ENCODE measurements at regions not wholly inside any gene's neighbourhood (a gene's known extent, or its start where the extent isn't known, plus 50 kb on each side); places are given as distances from the start of the nearest gene placed in this dataset.

DNA sequence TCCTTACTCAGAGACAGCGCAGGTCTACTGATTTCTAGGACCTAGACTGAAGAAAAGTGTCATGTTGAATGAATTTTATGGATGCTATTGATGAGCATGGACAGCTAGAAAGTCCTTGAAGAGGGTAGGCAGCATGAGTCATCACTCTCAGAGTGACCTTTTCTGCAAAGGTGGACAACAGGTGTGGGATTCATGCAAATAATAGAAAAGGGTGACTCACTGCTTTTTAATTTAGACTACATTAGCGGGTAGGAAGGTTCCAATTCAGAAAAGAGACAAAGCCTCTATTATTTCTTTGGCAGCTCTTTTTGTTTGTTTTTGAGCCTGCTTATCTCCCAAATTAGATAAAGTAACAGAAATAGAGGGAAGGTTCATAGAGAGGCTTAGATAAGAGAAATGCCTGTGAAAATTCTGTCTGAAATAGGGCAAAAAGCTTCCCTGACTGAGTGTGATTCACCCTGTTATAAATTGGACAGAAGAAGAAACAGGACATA lies 191.4 kb downstream of the TENT5A start:
- FAIRE-seq, result no peak

DNA sequence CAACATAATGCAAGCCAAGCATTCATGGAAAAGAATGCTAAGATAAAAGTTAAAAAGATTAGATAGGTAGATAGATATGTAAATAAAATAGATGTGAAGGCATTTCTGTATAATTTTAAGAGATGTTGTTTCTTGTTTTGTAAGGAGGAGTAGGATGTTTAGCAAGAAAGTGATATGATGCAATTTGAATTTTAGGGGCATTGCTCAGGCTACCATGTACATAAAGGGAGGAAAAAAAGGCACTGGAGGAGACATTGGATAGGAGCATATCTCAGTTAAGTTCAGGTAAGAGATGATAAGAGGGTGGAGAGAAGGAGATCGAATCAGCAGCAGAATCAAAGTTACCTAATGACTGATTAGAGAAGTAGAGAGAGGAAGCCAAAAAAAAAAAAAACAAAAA lies 194.7 kb downstream of the TENT5A start:
- no peak for FAIRE-seq

DNA sequence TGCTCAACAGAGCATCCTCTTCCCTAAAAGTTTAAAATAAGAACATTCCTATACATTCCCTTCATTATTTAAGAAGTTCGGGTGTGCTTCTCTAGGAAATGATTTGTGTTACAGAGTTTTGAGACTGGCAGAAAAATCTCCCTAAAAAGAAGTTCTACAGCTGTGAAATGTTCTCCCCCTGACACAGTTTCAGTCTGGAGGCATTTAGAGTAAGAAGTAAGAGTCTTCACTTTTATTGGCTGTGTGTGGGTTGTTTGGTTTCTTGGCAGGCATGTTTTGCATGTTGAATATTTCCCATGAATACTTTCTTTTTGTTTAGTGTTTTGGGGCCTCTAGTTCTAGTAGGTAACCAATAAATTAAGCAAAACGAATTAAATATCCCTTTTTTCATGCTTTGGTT lies 195.9 kb downstream of the TENT5A start:
- no peak for FAIRE-seq

DNA sequence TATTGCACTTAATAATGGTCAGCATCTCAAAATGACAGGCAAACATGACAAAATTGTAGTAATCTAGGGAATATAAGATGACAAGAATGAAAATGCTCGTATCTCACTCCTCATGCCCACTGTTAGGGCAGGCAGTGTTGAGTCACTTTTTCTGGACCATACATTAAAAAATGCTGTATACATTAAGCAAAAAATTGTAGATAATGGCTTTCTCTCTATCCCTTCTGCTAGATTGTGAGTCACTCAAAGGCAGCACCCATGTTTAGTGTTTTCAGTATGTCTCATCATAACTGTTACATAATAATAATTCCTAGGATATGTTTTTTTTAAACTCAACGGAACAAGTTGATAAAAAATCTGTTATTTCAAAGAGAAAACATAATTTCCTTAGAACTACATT lies 199.3 kb downstream of the TENT5A start:
- FAIRE-seq, result no peak

DNA sequence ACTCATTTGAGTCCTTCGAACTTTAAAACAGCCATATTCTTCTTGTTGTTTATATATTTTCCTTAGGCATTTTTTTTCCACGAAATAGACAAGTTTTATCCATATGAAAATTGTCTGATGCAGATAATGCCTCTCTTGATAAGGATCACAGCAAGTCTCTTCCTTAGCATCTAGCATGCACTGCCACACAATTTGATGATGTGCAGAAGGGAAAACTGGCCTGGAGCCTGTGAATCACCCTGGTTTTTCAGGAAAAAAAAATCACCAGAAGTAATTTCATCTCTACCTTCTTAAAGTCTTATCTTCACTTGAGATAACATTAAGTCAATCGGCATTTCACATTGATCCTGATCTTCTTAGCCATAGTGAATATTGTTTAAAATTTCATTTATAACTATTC lies 199.8 kb downstream of the TENT5A start:
- no peak for FAIRE-seq

DNA sequence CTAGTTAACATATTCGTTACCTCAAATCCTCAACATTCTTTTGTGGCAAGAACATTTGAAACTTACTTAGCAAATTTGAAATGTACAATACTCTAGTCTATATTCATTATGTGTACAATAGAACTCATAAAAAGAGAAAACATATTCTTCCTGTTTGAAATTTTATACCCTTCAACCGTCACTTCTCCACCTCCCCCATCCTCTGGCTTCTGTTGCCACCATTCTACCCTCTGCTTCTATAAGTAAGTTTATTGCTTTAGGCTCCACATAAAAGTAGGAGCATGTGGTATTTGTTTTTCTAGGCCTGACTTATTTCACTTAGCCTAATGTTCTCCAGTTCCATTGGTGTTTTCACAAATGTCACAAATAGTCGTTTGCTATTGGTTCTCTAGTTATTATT lies 205.3 kb downstream of the TENT5A start:
- no peak for FAIRE-seq

DNA sequence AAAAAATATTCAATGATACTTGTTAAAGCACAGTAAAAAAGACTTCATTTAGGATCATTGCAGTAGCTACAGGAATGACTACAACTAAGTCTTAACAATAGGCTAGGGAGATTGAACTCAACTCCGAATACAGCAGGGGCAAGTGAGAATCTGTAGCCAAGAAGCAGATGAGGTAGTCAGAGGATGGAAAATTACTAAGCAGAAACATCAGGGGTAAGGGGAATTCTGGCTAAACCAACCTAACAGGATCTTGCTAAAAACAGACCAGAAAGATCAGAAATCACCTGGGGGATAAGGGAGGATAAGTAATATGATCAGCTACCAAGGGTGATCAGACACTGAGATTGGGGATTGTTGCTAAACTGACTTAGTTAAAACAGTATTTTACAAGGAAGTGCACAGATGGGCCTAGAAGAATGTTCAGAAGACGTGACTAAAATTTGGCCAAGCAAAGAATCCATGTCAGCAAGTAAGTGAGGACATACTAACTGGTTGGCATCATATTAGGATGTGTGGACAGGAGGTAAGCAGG lies 217.5 kb downstream of the TENT5A start:
- no peak for FAIRE-seq

DNA sequence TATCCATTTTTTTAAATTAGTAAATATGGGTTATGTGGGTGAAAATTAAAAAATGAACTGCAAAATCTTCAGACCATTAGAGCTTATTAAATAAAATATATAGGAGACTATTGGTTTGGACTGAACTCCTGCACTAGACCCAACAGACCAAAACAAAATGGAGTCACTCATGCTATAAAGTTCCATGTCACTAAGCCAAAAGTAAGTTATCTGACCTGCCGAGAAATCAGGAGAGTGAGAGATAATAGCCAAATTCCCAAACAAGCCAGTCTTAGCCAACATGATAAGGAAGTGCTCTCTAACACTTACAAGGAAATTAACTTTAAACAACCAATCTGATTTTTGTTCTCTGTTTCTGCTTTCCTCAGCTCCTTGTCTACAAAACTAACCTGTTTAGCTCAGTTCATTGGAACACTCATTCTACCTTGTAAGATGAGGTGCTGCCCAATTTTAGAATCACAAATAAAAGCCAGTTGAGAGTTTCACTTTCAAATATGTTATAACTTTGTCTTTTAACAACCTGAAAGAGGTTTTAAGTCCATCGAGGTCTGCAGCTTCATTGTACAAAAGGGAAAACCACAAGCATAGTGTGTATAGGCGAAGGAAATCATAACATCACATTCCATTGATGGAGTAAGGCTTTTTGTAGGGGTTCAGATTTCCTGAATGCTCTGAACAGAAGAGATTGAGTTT lies 220.5 kb downstream of the TENT5A start:
- no peak for FAIRE-seq

DNA sequence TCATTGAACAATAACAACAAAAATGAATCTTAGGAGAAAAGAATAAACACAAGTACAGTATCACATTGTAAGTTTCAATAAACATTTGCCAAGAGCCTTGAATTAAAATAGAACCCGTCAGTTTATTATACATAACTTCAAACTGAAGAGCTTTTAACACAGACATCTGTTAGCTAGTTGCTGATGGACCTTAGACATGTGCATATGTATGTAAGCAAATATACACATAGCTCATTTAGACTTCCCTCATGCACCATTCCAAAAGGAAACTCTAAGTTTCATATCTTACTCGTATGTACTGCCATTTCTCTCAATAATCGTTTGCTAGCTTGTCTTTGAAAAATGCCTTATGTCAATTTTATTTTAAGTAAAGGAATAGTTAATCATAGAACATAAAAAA lies 235.0 kb downstream of the TENT5A start:
- FAIRE-seq, result no peak

DNA sequence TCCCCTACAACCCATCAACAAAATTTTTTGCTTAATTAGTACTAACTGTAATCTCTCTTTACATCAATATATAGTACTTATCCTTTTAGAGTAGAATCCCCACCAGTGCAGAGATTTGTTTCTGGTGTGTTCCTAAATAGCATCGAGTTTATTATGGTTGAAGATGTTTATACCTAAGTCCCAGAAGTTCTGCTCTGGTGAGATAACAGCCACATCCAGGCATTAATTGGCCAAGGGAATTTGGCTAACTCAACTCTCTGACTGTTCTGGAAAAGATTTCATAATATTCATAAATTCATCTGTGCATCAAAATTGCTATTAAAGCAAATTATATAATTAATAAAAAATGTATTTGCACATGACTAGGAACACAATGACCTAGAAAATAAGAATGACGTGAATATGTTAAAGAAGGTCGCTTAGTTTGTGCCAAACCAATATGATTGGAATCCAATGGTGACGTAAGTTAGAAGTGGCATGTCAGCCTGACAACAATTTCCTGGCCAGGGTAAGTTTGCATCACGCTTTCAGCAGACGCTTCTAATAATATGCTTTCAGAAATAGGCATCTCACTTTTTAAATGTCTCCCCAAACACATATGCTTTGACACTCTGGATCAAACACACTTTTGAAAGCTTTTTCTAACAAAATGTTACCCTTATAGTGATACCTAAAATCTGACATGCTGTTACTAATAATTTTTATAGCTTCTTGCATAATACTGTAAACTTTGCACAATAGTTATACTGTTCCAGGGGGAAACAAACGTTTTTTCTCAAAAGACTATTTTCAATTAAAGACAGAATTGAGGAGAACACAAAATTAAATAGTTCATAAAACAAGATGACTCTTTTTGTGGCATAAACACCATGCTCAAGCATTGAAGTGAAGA lies 236.7 kb downstream of the TENT5A start:
- FAIRE-seq, result no peak

DNA sequence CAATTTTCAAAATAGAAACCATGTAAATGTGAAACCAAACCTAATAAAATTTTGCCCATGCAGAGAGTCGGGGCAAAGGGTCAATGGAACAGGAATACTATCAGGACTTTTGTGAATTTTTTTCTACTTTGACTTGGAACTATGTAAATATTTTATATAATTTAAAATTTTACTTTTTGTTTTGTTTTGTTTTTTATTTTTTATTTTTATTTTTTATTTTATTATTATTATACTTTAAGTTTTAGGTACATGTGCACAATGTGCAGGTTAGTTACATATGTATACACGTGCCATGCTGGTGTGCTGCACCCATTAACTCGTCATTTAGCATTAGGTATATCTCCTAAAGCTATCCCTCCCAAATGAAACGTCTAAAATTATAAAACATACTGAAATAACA lies 238.3 kb downstream of the TENT5A start:
- peak; percentile 65 for FAIRE-seq

DNA sequence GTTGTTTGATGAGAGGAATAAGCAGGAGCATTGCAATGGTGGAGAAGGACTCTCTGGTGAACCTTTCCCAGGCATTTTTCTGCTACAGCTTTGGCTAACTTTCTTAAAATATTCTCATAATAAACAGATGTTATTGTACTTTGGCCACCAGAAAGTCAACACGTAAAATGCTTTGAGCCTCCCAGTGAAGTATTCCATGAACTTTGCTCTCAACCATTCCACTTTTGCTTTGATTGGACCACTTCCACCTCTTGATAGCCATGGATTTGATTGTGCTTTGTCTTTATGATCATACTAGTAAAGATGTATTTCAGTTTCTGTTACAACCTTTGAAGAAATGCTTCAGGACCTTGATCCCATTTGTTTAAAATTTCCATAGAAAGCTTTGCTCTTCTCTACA lies 241.1 kb downstream of the TENT5A start:
- FAIRE-seq, result no peak

DNA sequence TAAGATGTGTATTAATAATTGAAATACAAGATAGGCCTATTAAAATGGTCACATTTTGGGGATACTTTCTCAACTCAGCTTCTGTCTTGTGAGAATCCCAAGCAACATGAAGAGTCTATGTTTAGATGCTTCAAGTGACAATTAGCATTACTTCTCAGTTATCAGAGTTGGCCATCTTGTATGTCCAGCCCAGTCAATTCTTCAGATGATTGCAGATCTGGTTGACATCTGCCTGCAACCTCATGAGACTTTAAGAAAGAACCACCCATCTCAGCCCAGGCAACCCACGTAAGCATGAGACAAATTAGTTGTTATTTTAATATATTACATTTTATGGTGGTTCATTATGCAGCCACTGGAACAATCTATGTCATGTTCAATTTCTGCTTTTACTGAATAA lies 256.5 kb downstream of the TENT5A start:
- no peak for FAIRE-seq

DNA sequence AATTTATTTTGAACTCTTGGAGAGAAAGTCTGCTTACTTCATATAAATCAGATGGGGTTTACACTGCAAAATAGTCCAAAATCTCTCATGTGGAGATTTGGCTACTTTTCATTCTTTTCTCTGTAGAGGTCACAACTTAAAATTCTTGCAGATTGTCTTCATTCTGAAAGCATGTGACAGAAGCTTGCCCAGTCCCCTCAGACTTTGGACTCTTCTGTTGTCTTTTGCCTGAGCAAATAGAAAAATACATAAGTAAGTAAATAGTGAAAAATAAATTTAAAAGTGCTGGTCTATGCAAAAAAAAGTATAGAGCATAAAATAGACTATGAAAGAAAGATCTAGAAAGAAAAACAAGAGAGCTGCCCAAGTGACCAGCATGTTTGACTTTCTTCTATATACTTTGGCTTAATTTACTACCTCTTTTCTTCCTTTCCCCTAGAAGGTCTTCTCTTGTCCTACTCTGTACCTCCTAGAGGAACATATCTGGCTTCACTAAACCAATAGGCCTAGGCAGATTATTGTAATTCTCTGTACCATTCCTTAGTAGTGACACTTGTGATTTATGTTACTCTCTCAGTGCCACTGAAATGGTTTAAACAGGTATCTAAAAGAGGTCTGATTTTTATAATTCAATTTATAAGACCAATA lies 260.9 kb downstream of the TENT5A start:
- FAIRE-seq, result no peak

DNA sequence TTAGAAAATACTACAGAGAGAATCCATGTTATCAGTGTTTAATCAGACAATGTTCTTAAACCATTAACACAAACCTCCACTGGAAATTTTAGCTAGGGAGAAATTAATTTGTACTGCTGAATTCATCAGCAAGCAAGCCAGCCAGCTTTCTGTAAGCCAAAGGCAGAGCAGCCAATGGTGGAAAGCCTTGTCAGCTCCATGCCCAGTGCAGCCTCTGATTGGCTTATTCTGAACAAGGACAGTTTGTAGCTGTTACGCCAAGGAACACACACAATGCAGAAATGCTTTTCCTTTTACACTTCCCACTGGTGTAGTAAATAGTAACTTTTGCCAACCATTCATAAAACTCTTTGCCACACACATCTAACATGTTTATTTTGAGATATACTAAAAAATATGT lies 265.0 kb downstream of the TENT5A start:
- no peak for FAIRE-seq

DNA sequence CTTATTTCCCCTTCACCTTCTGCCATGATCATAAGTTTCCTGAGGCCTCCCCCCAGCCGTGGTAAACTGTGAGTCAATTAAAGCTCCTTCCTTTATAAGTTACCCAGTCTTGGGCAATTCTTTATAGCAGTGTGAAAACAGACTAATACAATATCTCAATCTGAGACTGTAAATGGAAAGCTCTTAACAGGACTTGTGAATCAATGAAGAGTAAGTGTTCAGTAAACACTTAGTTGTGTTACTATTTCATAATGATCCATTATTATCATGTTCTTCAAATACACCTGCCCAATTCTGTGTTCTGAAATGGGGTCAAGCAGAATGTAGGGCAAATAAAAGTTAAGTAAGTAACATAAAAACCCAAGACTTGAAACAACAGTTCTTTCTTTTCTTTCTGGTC lies 266.2 kb downstream of the TENT5A start:
- no peak for FAIRE-seq

DNA sequence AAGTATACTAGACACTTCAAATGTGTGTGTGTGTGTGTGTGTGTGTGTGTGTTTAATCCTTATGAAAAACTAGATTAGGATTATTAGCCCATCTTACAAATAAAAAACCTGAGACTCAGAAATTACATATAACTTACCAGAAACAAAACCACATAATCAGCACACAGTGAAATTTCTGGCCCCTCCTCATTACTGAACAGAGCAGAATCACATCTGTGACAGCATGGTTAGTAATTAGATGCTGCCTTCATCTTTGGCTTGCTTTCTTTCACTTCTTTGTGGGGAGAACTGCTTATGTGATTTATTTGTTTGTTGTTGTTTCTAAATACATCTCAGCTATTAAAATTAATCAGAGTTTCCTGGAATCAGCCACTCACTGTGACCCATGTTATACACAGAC lies 267.1 kb downstream of the TENT5A start:
- FAIRE-seq, result no peak

DNA sequence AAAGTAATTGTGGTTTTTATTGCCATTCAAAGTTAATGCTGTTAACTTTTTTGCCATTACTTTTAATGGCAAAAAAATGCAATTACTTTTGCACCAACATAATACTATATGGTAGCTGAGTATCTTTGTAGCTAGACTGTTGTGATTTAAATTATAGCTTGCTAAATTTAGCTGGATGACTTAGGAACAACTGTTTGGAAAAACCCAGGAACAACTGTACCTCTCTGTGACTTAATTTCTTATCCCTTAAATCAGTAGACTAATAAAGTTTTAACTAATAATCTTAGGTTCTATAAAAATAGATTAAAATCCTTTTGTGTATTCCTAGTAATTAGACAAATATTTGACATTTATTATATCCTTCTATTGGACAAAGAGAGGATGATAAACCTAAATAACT lies 268.2 kb downstream of the TENT5A start:
- no peak for FAIRE-seq

DNA sequence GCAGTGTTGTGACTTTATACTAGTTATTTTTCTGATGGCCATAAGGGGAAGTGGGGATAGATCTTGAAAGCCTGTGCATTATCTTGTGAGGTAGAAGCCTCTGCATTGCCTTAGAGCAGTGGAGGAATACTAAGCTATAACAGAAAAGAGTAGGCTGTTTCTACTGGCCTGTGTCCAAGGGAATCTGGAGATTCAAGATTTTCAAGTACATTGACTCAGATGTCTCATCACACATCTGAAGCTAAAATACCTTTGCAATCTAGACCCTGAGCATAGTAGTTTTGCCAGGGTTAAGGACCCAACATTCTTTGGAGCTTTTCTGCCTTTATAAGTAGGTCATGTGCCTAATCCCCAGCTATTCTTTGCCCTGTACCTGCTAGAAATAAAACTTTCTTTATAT lies 272.3 kb downstream of the TENT5A start:
- FAIRE-seq, result no peak

DNA sequence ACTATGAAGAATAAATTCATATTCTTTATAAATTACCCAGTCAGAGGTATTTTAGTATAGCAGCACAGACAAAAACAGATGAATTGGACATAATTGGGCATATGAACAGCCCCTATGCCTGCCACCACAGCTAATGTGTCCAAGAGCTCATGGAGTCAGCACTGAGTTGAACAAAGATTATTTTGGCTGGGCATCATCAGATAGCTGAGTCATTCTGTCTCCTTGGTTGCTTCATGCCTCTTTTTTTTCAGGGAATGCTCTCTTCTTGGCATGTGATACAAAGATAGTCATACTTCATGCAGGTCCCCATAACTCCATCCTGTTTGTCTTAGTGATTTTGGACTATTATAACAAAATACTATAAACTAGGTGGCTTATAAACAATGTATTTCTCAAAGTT lies 275.6 kb downstream of the TENT5A start:
- FAIRE-seq, result no peak

DNA sequence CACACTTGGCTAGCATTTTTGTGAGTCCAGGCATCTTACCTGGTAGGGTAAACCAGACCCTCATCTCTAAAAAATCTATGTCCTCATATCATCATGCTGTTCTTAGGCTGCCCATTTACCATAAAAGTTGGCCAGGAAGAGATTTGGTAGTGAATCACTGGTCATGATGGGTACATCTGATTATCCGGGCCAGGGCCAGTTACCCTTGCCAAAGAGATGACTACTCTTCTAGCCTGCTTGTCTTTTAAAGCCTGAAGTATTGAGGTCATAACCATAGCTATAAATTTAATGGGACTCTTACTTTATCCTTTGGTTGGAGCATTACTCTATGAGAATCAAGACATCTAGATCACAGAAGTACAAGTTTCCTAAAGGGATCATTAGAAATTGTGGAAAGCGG lies 276.8 kb downstream of the TENT5A start:
- no peak for FAIRE-seq

DNA sequence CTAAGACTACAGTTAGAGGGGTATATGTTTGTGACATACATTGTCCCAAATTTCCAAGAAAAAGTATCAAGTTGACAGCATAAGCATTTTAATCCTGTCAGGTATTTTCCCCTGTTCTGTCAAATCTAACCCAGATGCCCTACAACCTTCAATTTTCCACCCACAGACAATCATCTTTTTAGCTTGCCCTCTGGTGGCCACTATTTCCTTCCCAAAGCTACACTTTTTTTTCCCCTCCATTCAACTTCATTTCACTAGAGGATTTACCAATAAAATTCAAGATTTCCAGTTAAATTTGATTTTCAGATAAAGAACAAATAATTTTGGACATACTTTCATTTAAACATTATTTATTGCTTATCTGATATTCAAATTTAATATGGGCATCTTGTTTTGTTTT lies 286.6 kb downstream of the TENT5A start:
- FAIRE-seq, result peak; percentile 80

DNA sequence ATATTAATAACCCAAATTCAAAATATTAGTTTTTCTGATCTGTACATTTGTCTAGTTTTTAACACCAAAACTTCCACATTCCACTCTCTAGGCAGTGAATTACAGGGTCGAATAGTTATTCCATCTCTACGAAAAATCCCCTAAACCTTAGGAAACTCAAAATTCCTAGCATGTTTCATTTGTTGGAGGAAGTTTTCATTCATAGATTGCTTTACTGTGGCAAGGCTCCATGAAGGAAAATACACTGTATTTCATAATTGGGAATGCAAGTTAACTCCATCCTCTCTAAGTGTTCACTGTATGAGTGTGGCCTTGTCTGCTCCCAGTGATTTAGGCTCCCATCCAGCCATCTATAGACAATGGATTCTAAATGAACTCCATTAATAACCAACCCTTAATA lies 296.1 kb downstream of the TENT5A start:
- no peak for FAIRE-seq

DNA sequence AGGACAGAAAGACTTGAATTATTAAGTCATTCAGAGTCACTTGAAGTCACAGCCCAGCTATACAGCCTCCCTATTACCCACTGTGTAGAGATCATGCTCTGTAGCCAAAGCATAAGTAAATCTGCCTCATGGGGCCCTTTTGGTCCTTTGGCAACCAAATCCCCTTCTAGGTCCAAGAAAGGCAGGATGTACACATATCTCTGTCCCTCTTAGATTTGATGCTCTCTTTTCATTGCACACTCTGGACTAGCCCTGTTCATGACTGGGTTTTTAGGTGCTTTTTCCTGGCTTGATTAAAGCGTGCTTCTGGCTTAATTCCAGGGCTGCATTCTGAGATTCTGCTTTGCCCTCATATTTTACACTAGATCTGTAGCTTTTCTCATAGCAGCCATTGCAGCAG lies 296.8 kb downstream of the TENT5A start:
- no peak for FAIRE-seq

All from G401.6 (cell line).